Activated naive CD4-positive, alpha-beta T cell treated with anti-CD3 and anti-CD28 coated beads for 36 hours (primary cell): ENCODE measurements at regions not wholly inside any gene's neighbourhood (a gene's known extent, or its start where the extent isn't known, plus 50 kb on each side); places are given as distances from the start of the nearest gene placed in this dataset.
"Not testable (repeated sequence)": the region's sequence is repeated elsewhere in the genome, so short reads cannot be mapped to it uniquely, and the experiment has no call there.

ENCODE experiments used
- CTCF ChIA-PET: fragments of 350-600 bp; sonication (Branson Sonifier 250); formaldehyde crosslinking; loops from one replicate; lab custom pipeline; 2021; ENCODE audit warnings: antibody characterized with exemption; lab: Charles Lee
- DNase-seq: peaks from one replicate; pipeline ENCODE4 v3.0.0-alpha.2; 2020
- H3K27ac Mint-ChIP-seq: one replicate; pipeline ENCODE4 v1.8.0; 2021; ENCODE audit warnings: mild to moderate bottlenecking, mixed read lengths
- H3K27me3 Mint-ChIP-seq: one replicate; pipeline ENCODE4 v1.8.0; 2021; ENCODE audit warnings: low read depth, mixed read lengths
- H3K36me3 Mint-ChIP-seq: one replicate; pipeline ENCODE4 v1.8.0; 2021; ENCODE audit warnings: low read depth, mixed read lengths
- H3K4me1 Mint-ChIP-seq: one replicate; pipeline ENCODE4 v1.8.0; 2021; ENCODE audit warnings: low read depth, mixed read lengths
- H3K4me3 Mint-ChIP-seq: one replicate; pipeline ENCODE4 v1.8.0; 2021; ENCODE audit warnings: mild to moderate bottlenecking, moderate library complexity, mixed read lengths
- H3K9me3 Mint-ChIP-seq: one replicate; pipeline ENCODE4 v1.8.0; 2021; ENCODE audit warnings: mixed read lengths
- intact Hi-C: fragments of 100-400 bp; cut with micrococcal nuclease; formaldehyde crosslinking; loops from one replicate; pipeline ENCODE4 v1.15.1; 2023

DNA sequence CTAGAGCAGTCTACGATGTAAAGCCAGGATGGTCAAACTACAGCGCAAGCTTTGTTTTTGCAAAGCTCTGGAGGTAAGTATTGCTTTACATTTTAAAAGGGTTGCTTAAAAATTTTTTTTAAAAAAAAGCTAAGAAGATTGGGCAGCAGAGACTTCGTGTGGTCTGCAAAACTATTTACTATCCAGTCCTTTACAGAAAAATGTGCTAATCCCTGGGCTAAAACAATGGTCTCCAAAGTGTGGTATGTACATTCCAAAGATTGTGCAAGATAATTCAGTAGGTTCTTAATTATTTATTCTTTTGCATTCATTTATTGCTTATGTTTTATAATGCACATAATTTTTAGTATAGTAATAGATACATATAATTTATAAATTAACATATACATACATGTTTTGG lies 113.2 kb downstream of the MFAP3L start:
- intact Hi-C loops, result no loop called here
- DNase-seq, result no peak
- Mint-ChIP-seq H3K36me3 (no peaks in the 10 kb centered on the region), H3K4me3 (no peak overlapping the region), H3K27me3 (peaks cover 2% of the 10 kb centered on the region), H3K27ac (no peak overlapping the region), H3K4me1 (no peaks in the 10 kb centered on the region), H3K9me3 (peaks cover 8% of the 10 kb centered on the region)
- CTCF ChIA-PET, result no interaction called here

DNA sequence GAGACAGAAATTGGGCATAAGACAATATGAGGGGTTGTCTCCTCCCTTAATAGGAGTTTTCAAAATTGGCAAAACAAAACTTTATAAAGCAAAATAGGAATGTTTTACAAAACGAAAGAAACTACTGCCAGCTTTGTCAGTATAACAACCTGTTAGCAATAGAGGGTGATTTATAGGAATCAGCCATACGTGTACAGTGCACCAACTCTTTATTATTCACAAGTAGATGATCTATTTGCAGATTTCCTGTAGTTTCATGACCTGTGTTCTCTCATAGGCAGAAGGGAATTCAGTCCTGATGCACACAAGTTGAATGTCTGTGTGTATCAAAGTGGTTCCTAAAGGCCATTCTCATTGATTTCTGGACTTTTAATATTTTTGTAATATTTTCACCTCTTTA lies 116.3 kb downstream of the MFAP3L start:
- DNase-seq, result no peak
- Mint-ChIP-seq H3K27ac (no peak overlapping the region), H3K27me3 (peaks cover 2% of the 10 kb centered on the region), H3K4me1 (no peaks in the 10 kb centered on the region), H3K4me3 (no peak overlapping the region), H3K36me3 (no peaks in the 10 kb centered on the region), H3K9me3 (no peaks in the 10 kb centered on the region)
- CTCF ChIA-PET, result no interaction called here
- intact Hi-C loops, result no loop called here

DNA sequence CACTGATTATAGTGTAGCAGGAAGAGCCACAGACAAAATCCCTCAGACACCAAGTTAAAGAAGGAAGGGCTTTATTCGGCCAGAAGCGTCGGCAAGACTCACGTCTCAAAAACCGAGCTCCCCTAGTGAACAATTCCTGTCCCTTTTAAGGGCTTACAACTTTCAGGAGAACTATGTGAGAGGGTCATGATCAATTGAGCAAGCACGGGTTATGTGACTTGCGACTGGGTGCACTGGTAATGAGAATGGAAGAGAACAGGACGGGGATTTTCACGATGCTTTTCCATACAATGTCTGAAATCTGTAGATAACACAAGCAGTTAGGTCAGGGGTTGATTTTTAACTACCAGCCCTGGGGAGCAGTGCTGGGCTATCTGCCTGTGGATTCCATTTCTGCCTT lies 116.7 kb downstream of the MFAP3L start:
- no peak overlapping the region for H3K27ac Mint-ChIP-seq
- H3K27me3 Mint-ChIP-seq, result peaks cover 2% of the 10 kb centered on the region
- intact Hi-C loops, result no loop called here
- no peaks in the 10 kb centered on the region for H3K9me3 Mint-ChIP-seq
- no peak for DNase-seq
- H3K4me1 Mint-ChIP-seq, result no peaks in the 10 kb centered on the region
- CTCF ChIA-PET, result no interaction called here
- H3K4me3 Mint-ChIP-seq, result no peak overlapping the region
- H3K36me3 Mint-ChIP-seq, result no peaks in the 10 kb centered on the region

GRCh38 chr4:169907705-169908104 lies 118.5 kb downstream of the MFAP3L start:
- Mint-ChIP-seq H3K27ac (no peak overlapping the region), H3K9me3 (no peaks in the 10 kb centered on the region), H3K4me1 (no peaks in the 10 kb centered on the region), H3K4me3 (no peak overlapping the region), H3K36me3 (no peaks in the 10 kb centered on the region), H3K27me3 (peaks cover 4% of the 10 kb centered on the region)
- CTCF ChIA-PET, result interaction anchor here (1.2 kb wide), 1 partner anchor 11 kb away, joined by 3 read pairs; no protein-coding TSS in a partner anchor
- DNase-seq, result no peak
- intact Hi-C loops, result no loop called here

DNA sequence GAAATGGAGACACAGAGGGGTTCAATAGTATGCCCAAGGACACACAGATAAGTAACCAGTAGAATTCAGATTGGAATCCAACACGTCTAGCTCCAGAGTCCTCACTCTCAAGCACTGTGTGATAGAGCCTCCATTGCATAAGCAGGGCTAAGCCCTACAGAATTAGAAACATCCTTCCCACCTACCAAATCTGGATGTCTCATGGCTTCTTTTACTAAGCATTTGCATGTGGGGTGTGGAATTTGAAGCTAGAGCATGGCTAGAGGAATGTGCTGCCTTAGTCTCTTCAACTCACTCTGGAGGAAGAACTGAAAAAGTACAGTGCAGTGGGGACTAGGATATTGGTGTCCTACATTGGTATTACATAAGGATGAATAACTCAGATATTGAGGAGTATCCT lies 119.4 kb downstream of the MFAP3L start:
- H3K9me3 Mint-ChIP-seq, result no peaks in the 10 kb centered on the region
- CTCF ChIA-PET, result no interaction called here

DNA sequence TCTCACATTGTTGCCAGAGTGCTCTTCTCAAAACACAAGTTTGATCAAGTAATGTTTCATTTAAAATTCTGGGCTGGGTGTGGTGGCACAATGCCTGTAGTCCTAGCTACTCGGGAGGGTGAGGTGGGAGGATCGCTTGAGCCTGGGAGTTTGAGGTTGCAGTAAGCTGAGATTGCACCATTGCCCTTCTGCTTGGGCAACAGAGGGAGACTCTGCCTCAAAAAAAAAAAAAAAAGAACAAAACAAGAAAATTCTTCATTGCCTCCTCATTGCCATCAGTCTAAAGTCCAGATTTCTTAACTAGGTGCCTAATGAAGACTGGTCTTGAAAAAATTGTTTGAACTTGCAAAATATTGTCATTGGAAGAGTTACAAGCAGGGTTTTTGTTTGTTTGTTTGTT lies 120.1 kb downstream of the MFAP3L start:
- Mint-ChIP-seq H3K4me3 (no peak overlapping the region), H3K27ac (no peak overlapping the region), H3K27me3 (peaks cover 4% of the 10 kb centered on the region), H3K4me1 (no peaks in the 10 kb centered on the region), H3K9me3 (no peaks in the 10 kb centered on the region), H3K36me3 (no peaks in the 10 kb centered on the region)
- CTCF ChIA-PET, result no interaction called here
- DNase-seq, result no peak
- intact Hi-C loops, result no loop called here

More for the DNA sequence above, 119.4 kb downstream of the MFAP3L start:
- Mint-ChIP-seq H3K36me3 (no peaks in the 10 kb centered on the region), H3K4me3 (no peak overlapping the region), H3K4me1 (no peaks in the 10 kb centered on the region), H3K27me3 (peaks cover 4% of the 10 kb centered on the region), H3K27ac (no peak overlapping the region)
- no peak for DNase-seq
- intact Hi-C loops, result no loop called here

DNA sequence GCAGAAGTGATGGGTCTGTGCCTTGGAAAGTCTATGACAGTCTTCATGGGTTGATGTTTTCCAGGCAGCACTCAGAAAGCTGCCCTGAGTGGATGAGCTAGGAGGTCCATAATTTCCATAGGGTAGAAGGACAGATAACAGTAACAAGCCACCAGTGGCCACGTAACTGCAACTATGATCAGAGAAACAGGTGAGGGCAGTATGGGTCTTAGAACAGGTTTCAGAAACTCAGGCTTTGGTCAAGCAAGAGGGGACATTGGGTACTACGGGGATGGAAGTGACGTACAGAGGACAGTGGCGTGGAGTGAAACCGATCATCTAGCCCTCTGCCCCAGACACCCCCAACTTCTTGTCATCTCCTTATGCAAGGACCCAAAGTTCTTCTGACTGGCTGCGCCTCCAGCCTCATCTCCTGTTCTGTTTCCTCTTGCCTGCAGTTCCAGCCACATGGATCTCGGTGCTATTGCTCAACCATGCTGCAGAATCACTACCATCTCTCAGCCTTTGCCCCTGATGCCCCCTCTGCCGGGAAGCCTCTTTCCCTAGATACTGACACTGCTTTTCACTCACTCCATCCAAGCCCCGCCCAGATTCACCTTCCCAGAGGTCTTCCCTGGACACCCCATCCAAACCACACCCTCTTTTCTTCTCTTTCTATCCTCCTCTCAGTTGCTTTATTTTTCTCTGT lies 123.4 kb downstream of the MFAP3L start:
- no peak overlapping the region for H3K27ac Mint-ChIP-seq
- H3K4me3 Mint-ChIP-seq, result no peak overlapping the region
- H3K9me3 Mint-ChIP-seq, result no peaks in the 10 kb centered on the region
- H3K4me1 Mint-ChIP-seq, result no peaks in the 10 kb centered on the region
- peaks cover 5% of the 10 kb centered on the region for H3K27me3 Mint-ChIP-seq
- DNase-seq, result no peak
- intact Hi-C loops, result no loop called here
- no peaks in the 10 kb centered on the region for H3K36me3 Mint-ChIP-seq
- CTCF ChIA-PET, result interaction anchor here (0.6 to 0.7 kb wide), 2 partner anchors 61 to 127 kb away, joined by 4 to 6 read pairs; no protein-coding TSS in a partner anchor

DNA sequence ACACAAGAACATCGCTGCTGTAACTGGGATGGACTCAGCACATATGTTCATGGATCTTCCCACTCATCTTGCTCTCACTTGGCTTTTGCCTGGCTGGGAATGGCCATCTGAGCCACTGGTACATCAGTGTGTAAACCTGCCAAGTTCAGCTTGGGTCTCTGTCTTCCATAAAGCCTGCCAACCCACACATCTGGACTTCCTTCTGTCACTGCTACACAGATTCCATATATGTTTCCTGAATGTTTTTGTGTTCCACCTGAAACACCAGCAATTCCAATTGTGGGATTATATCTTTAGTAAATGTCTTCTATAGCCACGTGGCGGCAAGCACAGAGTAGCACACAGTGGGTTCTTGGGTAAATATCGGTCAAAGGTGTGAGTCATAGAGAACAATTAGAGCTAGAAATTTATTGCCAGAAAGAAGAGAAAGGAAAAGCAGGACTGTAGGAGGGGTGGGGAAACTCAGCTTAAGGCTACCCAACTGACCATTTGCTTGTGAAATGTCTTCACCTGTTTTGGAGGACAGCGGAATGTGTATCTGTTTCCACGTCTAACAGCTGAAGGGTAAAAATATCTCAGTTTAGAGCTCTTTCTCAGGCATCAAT lies 125.9 kb downstream of the MFAP3L start:
- DNase-seq, result no peak
- no peaks in the 10 kb centered on the region for H3K4me1 Mint-ChIP-seq
- CTCF ChIA-PET, result no interaction called here
- no peak overlapping the region for H3K4me3 Mint-ChIP-seq
- H3K9me3 Mint-ChIP-seq, result no peaks in the 10 kb centered on the region
- H3K27ac Mint-ChIP-seq, result no peak overlapping the region
- no peaks in the 10 kb centered on the region for H3K36me3 Mint-ChIP-seq
- peaks cover 5% of the 10 kb centered on the region for H3K27me3 Mint-ChIP-seq
- intact Hi-C loops, result no loop called here

DNA sequence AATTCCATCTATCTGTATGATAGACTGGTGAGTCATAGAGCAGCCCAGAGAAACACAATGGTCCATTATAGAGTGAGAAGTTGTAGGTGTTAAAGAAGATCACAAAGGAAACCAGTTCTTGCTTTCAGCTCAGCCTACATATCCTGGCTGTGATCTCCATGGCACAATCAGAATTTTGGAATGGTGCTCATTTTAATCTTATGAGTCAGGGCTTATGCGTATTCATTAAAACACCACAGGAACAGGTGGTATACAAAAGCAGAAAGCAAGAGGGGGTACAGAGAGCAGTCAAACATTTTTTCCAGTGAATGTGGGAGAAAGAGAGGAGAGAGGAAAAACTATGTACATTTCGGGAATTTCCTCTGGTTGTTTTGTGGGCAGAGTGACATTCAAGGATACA lies 126.9 kb downstream of the MFAP3L start:
- no peaks in the 10 kb centered on the region for H3K36me3 Mint-ChIP-seq
- no peak overlapping the region for H3K4me3 Mint-ChIP-seq
- no peak overlapping the region for H3K27ac Mint-ChIP-seq
- CTCF ChIA-PET, result no interaction called here
- H3K27me3 Mint-ChIP-seq, result peaks cover 5% of the 10 kb centered on the region
- intact Hi-C loops, result no loop called here
- no peaks in the 10 kb centered on the region for H3K4me1 Mint-ChIP-seq
- no peaks in the 10 kb centered on the region for H3K9me3 Mint-ChIP-seq
- no peak for DNase-seq

GRCh38 chr4:169898095-169898494 lies 128.1 kb downstream of the MFAP3L start:
- no peaks in the 10 kb centered on the region for H3K4me1 Mint-ChIP-seq
- no peak overlapping the region for H3K4me3 Mint-ChIP-seq
- intact Hi-C loops, result no loop called here
- no peak overlapping the region for H3K27ac Mint-ChIP-seq
- H3K27me3 Mint-ChIP-seq, result peaks cover 3% of the 10 kb centered on the region
- CTCF ChIA-PET, result no interaction called here
- DNase-seq, result no peak
- no peaks in the 10 kb centered on the region for H3K36me3 Mint-ChIP-seq
- H3K9me3 Mint-ChIP-seq, result no peaks in the 10 kb centered on the region

GRCh38 chr4:169894767-169895166 lies 131.4 kb downstream of the MFAP3L start:
- DNase-seq, H3K27me3 Mint-ChIP-seq, H3K4me3 Mint-ChIP-seq, H3K27ac Mint-ChIP-seq, intact Hi-C loops, CTCF ChIA-PET, H3K36me3 Mint-ChIP-seq, H3K4me1 Mint-ChIP-seq, H3K9me3 Mint-ChIP-seq: not testable (repeated sequence)

- intact Hi-C loops, result no loop called here
- Mint-ChIP-seq H3K9me3 (peaks cover 4% of the 10 kb centered on the region), H3K27me3 (no peaks in the 10 kb centered on the region), H3K27ac (no peak overlapping the region), H3K4me3 (no peak overlapping the region), H3K4me1 (no peaks in the 10 kb centered on the region), H3K36me3 (no peaks in the 10 kb centered on the region)
- CTCF ChIA-PET, result no interaction called here
- DNase-seq, result no peak
These were observed 128.1 kb upstream of the HPF1 start for GRCh38 chr4:169885893-169886292.

GRCh38 chr4:169881769-169882168 lies 124.0 kb upstream of the HPF1 start:
- intact Hi-C loops, result no loop called here
- H3K9me3 Mint-ChIP-seq, result no peaks in the 10 kb centered on the region
- H3K36me3 Mint-ChIP-seq, result no peaks in the 10 kb centered on the region
- H3K4me1 Mint-ChIP-seq, result no peaks in the 10 kb centered on the region
- DNase-seq, result no peak
- CTCF ChIA-PET, result no interaction called here
- H3K27ac Mint-ChIP-seq, result no peak overlapping the region
- H3K4me3 Mint-ChIP-seq, result no peak overlapping the region
- H3K27me3 Mint-ChIP-seq, result no peaks in the 10 kb centered on the region
